K562 (cell line): ENCODE measurements at regions not wholly inside any gene's neighbourhood (a gene's known extent, or its start where the extent isn't known, plus 50 kb on each side); places are given as distances from the start of the nearest gene placed in this dataset.

Experiments
- ATAC-seq: fragments of 200-7000 bp; cut with Tn5 transposase; 3 replicates; pipeline ENCODE4 v1.9.1; 2020; ENCODE audit warnings: moderate library complexity
- BruUV-seq: library from RNA; stranded (reverse); fragments of 400-500 nt; replicated peaks from 2 replicates; lab custom pipeline; 2021; lab: Mats Ljungman, UMichigan
- CTCF ChIA-PET: fragments of 300-600 bp; formaldehyde crosslinking; extraction: SDS; loops from one replicate; lab custom pipeline; 2021; ENCODE audit warnings: low intra/inter-chr PET ratio; lab: Yijun Ruan, JAX
- POLR2A ChIA-PET: fragments of 300-600, 350-650 bp; sonication (Branson Sonifier 250); formaldehyde crosslinking; extraction: SDS; loops from one replicate; lab custom pipeline; 2021; ENCODE audit warnings: antibody characterized with exemption, inconsistent platforms; lab: Yijun Ruan, JAX
- DNase-seq, 4 experiments: peaks; one replicate each; pipeline versions ENCODE4 v3.0.0 to v3.0.0-alpha.2; 2011 to 2018; ENCODE audit warnings: low spot score in 3 of 4, mixed read lengths in 3 of 4; ENCODE audit errors: extremely low read depth in 1 of 4
- FAIRE-seq: peaks from 2 replicates; lab custom pipeline; 2011; peaks lifted over from hg19 to GRCh38; lab: Jason Lieb, UNC
- H2AFZ ChIP-seq: 2 replicates; pipeline ENCODE4 v1.6.0; 2011; ENCODE audit warnings: low read depth, low read length, control low read depth, inconsistent platforms
- H3K27ac ChIP-seq: fragments of 200-600 bp; 3 replicates; pipeline ENCODE4 v1.8.0; 2011; ENCODE audit warnings: low read depth, mild to moderate bottlenecking, control low read depth, inconsistent platforms, low read length, moderate library complexity, mixed read lengths; ENCODE audit errors: extremely low read depth
- H3K27me3 ChIP-seq, 2 experiments: fragments of 300-600 bp in 1 of 2; 2 replicates in 1 of 2; 3 replicates in 1 of 2; pipeline versions ENCODE4 v1.6.0 to v1.8.0; 2011; ENCODE audit warnings: inconsistent platforms in 2 of 2, low read length in 2 of 2, mild to moderate bottlenecking in 1 of 2, mixed read lengths in 1 of 2, moderate library complexity in 1 of 2; ENCODE audit not compliant: control insufficient read depth in 2 of 2, insufficient read depth in 2 of 2
- H3K36me3 ChIP-seq: fragments of 300-600 bp; 3 replicates; pipeline ENCODE4 v1.8.0; 2011; ENCODE audit warnings: mild to moderate bottlenecking, low read length, inconsistent platforms; ENCODE audit not compliant: control insufficient read depth, insufficient read depth
- H3K4me1 ChIP-seq, 2 experiments: fragments of 200-600 bp in 1 of 2; replicated peaks in 1 of 2; 2 replicates in 1 of 2; 3 replicates in 1 of 2; pipeline versions ENCODE4 v1.5.1 to v1.8.0; 2011; ENCODE audit warnings: inconsistent platforms in 2 of 2, low read length in 2 of 2, mild to moderate bottlenecking in 1 of 2, mixed read lengths in 1 of 2, moderate library complexity in 1 of 2; ENCODE audit not compliant: control insufficient read depth in 2 of 2, insufficient read depth in 2 of 2
- H3K4me2 ChIP-seq: 2 replicates; pipeline ENCODE4 v1.6.1; 2011; ENCODE audit warnings: low read length, control low read depth, inconsistent platforms, mixed read lengths; ENCODE audit not compliant: insufficient read depth
- H3K4me3 ChIP-seq: fragments of 200-600 bp; sonication (generic), shearing (Covaris generic); 2 replicates; pipeline ENCODE4 v1.5.1; 2016; ENCODE audit warnings: control low read depth, inconsistent platforms
- H3K79me2 ChIP-seq: fragments of 200-600 bp; 3 replicates; pipeline ENCODE4 v1.8.0; 2011; ENCODE audit warnings: low read length, inconsistent platforms; ENCODE audit not compliant: control insufficient read depth, insufficient read depth
- H3K9ac ChIP-seq, 2 experiments: 2 replicates each; pipeline versions ENCODE4 v1.6.0 to v1.6.1; 2011; ENCODE audit warnings: low read depth in 2 of 2, low read length in 2 of 2, control low read depth in 1 of 2, inconsistent platforms in 1 of 2, mild to moderate bottlenecking in 1 of 2, mixed read lengths in 1 of 2; ENCODE audit not compliant: insufficient read depth in 1 of 2
- H3K9me1 ChIP-seq: one replicate; pipeline ENCODE4 v1.6.0; 2011; ENCODE audit warnings: inconsistent platforms, mild to moderate bottlenecking, low read length, moderate library complexity; ENCODE audit not compliant: control insufficient read depth, insufficient read depth
- H3K9me3 ChIP-seq: replicated peaks from 2 replicates; pipeline ENCODE4 v1.5.1; 2011; ENCODE audit warnings: low read depth, low read length, inconsistent platforms; ENCODE audit not compliant: control insufficient read depth, insufficient read depth
- H4K20me1 ChIP-seq: replicated peaks from 2 replicates; pipeline ENCODE4 v1.6.1; 2011; ENCODE audit warnings: low read length, inconsistent platforms, mixed read lengths; ENCODE audit not compliant: control insufficient read depth, insufficient read depth
- BCL6 ChIP-seq: fragments of 250-450 bp; sonication (Bioruptor Pico); IDR thresholded peaks from 2 replicates; pipeline ENCODE4 v1.4.0; 2020
- HCFC1 ChIP-seq: IDR thresholded peaks from 2 replicates; pipeline ENCODE4 v1.6.1; 2012; ENCODE audit warnings: low read depth, low read length, improper control_type of control experiment
- ILF3 ChIP-seq: fragments of 450-650 bp; IDR thresholded peaks from 2 replicates; pipeline ENCODE4 v1.6.1; 2018; ENCODE audit warnings: antibody characterized with exemption, mild to moderate bottlenecking, moderate library complexity, borderline replicate concordance
- KLF16 ChIP-seq: IDR thresholded peaks from 2 replicates; pipeline ENCODE4 v1.6.1; 2016; ENCODE audit warnings: antibody characterized with exemption
- POLR2B ChIP-seq: fragments of 450-650 bp; IDR thresholded peaks from 2 replicates; pipeline ENCODE4 v1.6.1; 2018; ENCODE audit warnings: low read depth; ENCODE audit not compliant: partially characterized antibody
- TEAD4 ChIP-seq, 2 experiments: sonication (generic) in 1 of 2; formaldehyde crosslinking in 1 of 2; IDR thresholded peaks; 2 replicates each; pipeline versions ENCODE4 v1.6.1 to v1.8.0; 2012 to 2022; ENCODE audit warnings: borderline replicate concordance in 1 of 2, inconsistent platforms in 1 of 2, low read length in 1 of 2, mild to moderate bottlenecking in 1 of 2, missing genetic modification reagents in 1 of 2
- ZFPM2 ChIP-seq: fragments of 250-450 bp; sonication (Bioruptor Pico); IDR thresholded peaks from 2 replicates; pipeline ENCODE4 v1.5.1; 2022; ENCODE audit warnings: mild to moderate bottlenecking
- ZNF217 ChIP-seq: sonication (generic); formaldehyde crosslinking; IDR thresholded peaks from 2 replicates; pipeline ENCODE4 v1.8.0; 2022; ENCODE audit warnings: mild to moderate bottlenecking, missing genetic modification reagents
- WGBS: fragments of 100-300 bp; shearing (Covaris generic); methylation state at CpG from one replicate; pipeline ENCODE4 v1.1.6; 2016; ENCODE audit warnings: low coverage, mixed read lengths; ENCODE audit not compliant: insufficient coverage; ENCODE audit errors: missing lambda C conversion rate; 5-methylcytosine and 5-hydroxymethylcytosine counted together
- in situ Hi-C: fragments of 300-500 bp; cut with MboI; formaldehyde crosslinking; loops from 4 replicates; pipeline ENCODE4 v1.15.0; 2018; ENCODE audit warnings: inconsistent platforms, mixed read lengths
- intact Hi-C: fragments of 100-400 bp; cut with micrococcal nuclease; formaldehyde crosslinking; loops from 2 replicates; pipeline ENCODE4 v1.14.2; 2022

DNA sequence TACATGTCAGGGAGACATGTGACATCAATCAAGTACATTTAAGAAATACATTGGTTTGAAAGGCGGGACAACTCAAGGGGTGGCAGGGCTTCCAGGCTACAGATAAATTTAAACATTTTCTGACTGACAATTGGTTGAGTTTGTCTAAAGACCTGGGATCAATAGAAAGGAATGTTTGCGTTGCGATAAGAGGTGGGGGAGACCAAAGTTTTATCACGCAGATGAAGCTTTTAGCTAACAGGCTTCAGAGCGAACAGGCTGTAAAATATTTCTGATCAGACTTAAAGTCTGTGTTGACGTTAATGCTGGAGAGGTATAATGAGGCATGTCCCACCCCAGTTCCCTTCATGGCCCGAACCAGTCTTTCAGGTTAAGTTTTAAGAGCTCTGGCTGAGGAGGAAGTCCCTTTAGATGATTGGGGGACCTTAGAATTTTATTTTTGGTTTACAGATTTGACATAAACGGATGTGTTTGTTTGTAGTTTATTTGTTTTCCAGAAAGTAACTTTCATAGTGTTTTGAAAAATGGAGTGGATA is 346.7 kb upstream of the RASGEF1B start:
- no peak overlapping the region for H3K4me3 ChIP-seq
- 11% methylated on average over 8 of the region's 8 CpGs for WGBS
- H2AFZ ChIP-seq, result peak overlapping the region; percentile 71
- no peaks in the 10 kb centered on the region for H3K79me2 ChIP-seq
- no peak overlapping the region for H3K27ac ChIP-seq
- H3K27me3 ChIP-seq, result no peaks in the 10 kb centered on the region
- H3K9me1 ChIP-seq, result no peaks in the 10 kb centered on the region
- CTCF ChIA-PET, result no interaction called here
- ATAC-seq (no peak), DNase-seq (peak in 1 of 4 experiments; percentile 8), FAIRE-seq (peak; percentile 82)
- TF ChIP-seq ILF3 (no peak), ZFPM2 (CRISPR knock-in tag) (no peak), HCFC1 (no peak), ZNF217 (no peak), KLF16 (no peak), BCL6 (CRISPR knock-in tag) (no peak), TEAD4 (IDR thresholded peaks at IDR 0.05; ENCODE audit: low read length) (no peak), TEAD4 (CRISPR knock-in tag; IDR thresholded peaks at IDR 0.05; ENCODE audit: borderline replicate concordance) (no peak), POLR2B (no peak)
- H3K4me2 ChIP-seq, result no peak overlapping the region; the same call in 1 of the 2 replicates
- no peaks in the 10 kb centered on the region for H4K20me1 ChIP-seq
- intact Hi-C loops (no loop called here), in situ Hi-C loops (no loop called here)
- no peaks in the 10 kb centered on the region for H3K9me3 ChIP-seq
- H3K36me3 ChIP-seq, result no peaks in the 10 kb centered on the region
- no TSS peak for BruUV-seq
- H3K9ac ChIP-seq, result no peak overlapping the region
- peaks cover 4 to 5% of the 10 kb centered on the region in 2 experiments; a peak in 2 of 5 replicates for H3K4me1 ChIP-seq
- POLR2A ChIA-PET, result interaction anchor here (0.6 kb wide), 1 partner anchor 268 kb away, joined by 3 read pairs; no protein-coding TSS in a partner anchor
